ENCODE measurements at regions not wholly inside any gene's neighbourhood (a gene's known extent, or its start where the extent isn't known, plus 50 kb on each side); places are given as distances from the start of the nearest gene placed in this dataset.

- no CpG with 5 or more reads among the region's 3 CpGs for WGBS (ENCODE audit: insufficient coverage)
- H3K4me3 ChIP-seq (ENCODE audit: control insufficient read depth in 1 of 7, extremely low read depth in 1 of 7, insufficient read depth in 4 of 7, low read depth in 2 of 7, low read length in 6 of 7), result no peak overlapping the region
- CTCF ChIA-PET, result no interaction called here
- H3K4me1 ChIP-seq (ENCODE audit: control extremely low read depth in 1 of 4, control insufficient read depth in 4 of 4, insufficient read depth in 4 of 4, low read length in 3 of 4), result no peaks in the 10 kb centered on the region
- H3K27me3 ChIP-seq (replicated peaks in 2 of 5; ENCODE audit: control insufficient read depth in 4 of 5, insufficient read depth in 5 of 5, low read length in 4 of 5), result no peaks in the 10 kb centered on the region
- no peak for DNase-seq
- POLR2A ChIA-PET, result interaction anchor here (0.6 kb wide), 1 partner anchor 771 kb away, joined by 3 read pairs; no protein-coding TSS in a partner anchor
- H3K27ac ChIP-seq (ENCODE audit: insufficient read depth in 1 of 2, low read depth in 1 of 2, low read length in 2 of 2, poor library complexity in 1 of 2, severe bottlenecking in 2 of 2), result no peak overlapping the region
- no peaks in the 10 kb centered on the region for H3K9me3 ChIP-seq (ENCODE audit: control extremely low read depth in 1 of 5, control insufficient read depth in 4 of 5, insufficient read depth in 2 of 5, low read depth in 1 of 5, low read length in 4 of 5)
- no peaks in the 10 kb centered on the region for H3K36me3 ChIP-seq (ENCODE audit: control insufficient read depth in 4 of 4, insufficient read depth in 4 of 4, low read length in 3 of 4)
Measured at GRCh38 chr5:123751670-123752069, 239.7 kb downstream of the CSNK1G3 start.

DNA sequence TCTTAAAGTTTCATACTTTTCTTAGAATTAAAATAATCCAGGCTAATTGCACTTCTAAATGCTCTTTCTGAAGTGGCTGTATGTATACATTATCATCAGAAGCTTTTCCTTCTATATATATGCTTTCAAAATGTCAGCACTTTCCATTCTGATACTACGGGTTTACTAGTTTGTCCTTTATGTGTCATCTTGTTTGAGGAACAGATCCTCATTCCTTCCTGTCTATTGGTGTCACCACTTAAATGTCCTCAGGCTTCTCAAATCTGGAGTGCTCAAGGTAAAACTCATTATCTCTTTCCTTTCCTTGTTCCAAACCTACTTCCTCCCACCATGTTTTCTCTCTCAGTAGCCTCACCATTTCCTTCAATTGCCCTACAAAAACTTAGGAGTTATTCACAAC is 236.3 kb downstream of the CSNK1G3 start:
- H3K9me3 ChIP-seq (ENCODE audit: control extremely low read depth in 1 of 5, control insufficient read depth in 4 of 5, insufficient read depth in 2 of 5, low read depth in 1 of 5, low read length in 4 of 5), result no peaks in the 10 kb centered on the region
- POLR2A ChIA-PET, result no interaction called here
- CTCF ChIA-PET, result no interaction called here
- no peaks in the 10 kb centered on the region for H3K36me3 ChIP-seq (ENCODE audit: control insufficient read depth in 4 of 4, insufficient read depth in 4 of 4, low read length in 3 of 4)
- DNase-seq, result no peak
- no peak overlapping the region for H3K4me3 ChIP-seq (ENCODE audit: control insufficient read depth in 1 of 7, extremely low read depth in 1 of 7, insufficient read depth in 4 of 7, low read depth in 2 of 7, low read length in 6 of 7)
- 89% methylated on average over 1 of the region's 1 CpG for WGBS (ENCODE audit: insufficient coverage)
- no peak overlapping the region for H3K27ac ChIP-seq (ENCODE audit: insufficient read depth in 1 of 2, low read depth in 1 of 2, low read length in 2 of 2, poor library complexity in 1 of 2, severe bottlenecking in 2 of 2)
- no peaks in the 10 kb centered on the region for H3K27me3 ChIP-seq (replicated peaks in 2 of 5; ENCODE audit: control insufficient read depth in 4 of 5, insufficient read depth in 5 of 5, low read length in 4 of 5)
- no peaks in the 10 kb centered on the region for H3K4me1 ChIP-seq (ENCODE audit: control extremely low read depth in 1 of 4, control insufficient read depth in 4 of 4, insufficient read depth in 4 of 4, low read length in 3 of 4)

- ChIA-PET POLR2A (no interaction called here), CTCF (no interaction called here)
- Histone ChIP-seq H3K27me3 (replicated peaks in 2 of 5; ENCODE audit: control insufficient read depth in 4 of 5, insufficient read depth in 5 of 5, low read length in 4 of 5) (no peaks in the 10 kb centered on the region), H3K36me3 (ENCODE audit: control insufficient read depth in 4 of 4, insufficient read depth in 4 of 4, low read length in 3 of 4) (no peaks in the 10 kb centered on the region), H3K9me3 (ENCODE audit: control extremely low read depth in 1 of 5, control insufficient read depth in 4 of 5, insufficient read depth in 2 of 5, low read depth in 1 of 5, low read length in 4 of 5) (no peaks in the 10 kb centered on the region), H3K27ac (ENCODE audit: insufficient read depth in 1 of 2, low read depth in 1 of 2, low read length in 2 of 2, poor library complexity in 1 of 2, severe bottlenecking in 2 of 2) (no peak overlapping the region), H3K4me3 (ENCODE audit: control insufficient read depth in 1 of 7, extremely low read depth in 1 of 7, insufficient read depth in 4 of 7, low read depth in 2 of 7, low read length in 6 of 7) (no peak overlapping the region), H3K4me1 (ENCODE audit: control extremely low read depth in 1 of 4, control insufficient read depth in 4 of 4, insufficient read depth in 4 of 4, low read length in 3 of 4) (no peaks in the 10 kb centered on the region)
- DNase-seq, result no peak
- 85% methylated on average over 3 of the region's 3 CpGs for WGBS (ENCODE audit: insufficient coverage)
Measured at GRCh38 chr5:123746683-123747360, 234.8 kb downstream of the CSNK1G3 start.

DNA sequence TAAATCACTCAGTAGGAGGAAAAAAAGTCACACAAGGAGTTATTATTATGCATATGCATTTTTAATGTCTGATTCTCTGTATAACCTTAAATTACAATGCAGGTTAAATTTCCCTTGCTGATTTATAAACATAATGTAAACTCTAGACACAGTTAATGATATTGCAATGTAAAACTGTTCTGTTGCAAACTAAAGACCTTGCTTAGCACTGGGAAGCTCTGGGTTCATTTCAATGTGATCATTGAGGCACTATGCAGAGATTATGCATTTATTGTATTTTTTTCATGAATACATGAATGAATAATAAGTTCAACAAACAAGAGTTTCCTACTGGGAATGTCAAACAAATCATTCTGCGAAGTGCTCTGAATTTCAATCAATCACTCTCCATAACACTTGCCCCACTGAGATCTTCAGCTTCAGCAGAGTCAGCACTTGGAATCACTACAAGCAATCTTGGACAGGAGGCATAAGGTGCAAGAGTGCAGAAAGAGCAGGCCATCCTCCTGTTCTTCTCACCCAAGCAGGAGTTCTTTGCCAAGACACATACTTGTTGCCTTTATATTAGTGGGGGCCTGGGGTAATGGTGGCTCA is 232.1 kb downstream of the CSNK1G3 start:
- Histone ChIP-seq H3K27me3 (replicated peaks in 2 of 5; ENCODE audit: control insufficient read depth in 4 of 5, insufficient read depth in 5 of 5, low read length in 4 of 5) (no peaks in the 10 kb centered on the region), H3K4me3 (ENCODE audit: control insufficient read depth in 1 of 7, extremely low read depth in 1 of 7, insufficient read depth in 4 of 7, low read depth in 2 of 7, low read length in 6 of 7) (no peak overlapping the region), H3K36me3 (ENCODE audit: control insufficient read depth in 4 of 4, insufficient read depth in 4 of 4, low read length in 3 of 4) (no peaks in the 10 kb centered on the region), H3K9me3 (ENCODE audit: control extremely low read depth in 1 of 5, control insufficient read depth in 4 of 5, insufficient read depth in 2 of 5, low read depth in 1 of 5, low read length in 4 of 5) (no peaks in the 10 kb centered on the region), H3K27ac (ENCODE audit: insufficient read depth in 1 of 2, low read depth in 1 of 2, low read length in 2 of 2, poor library complexity in 1 of 2, severe bottlenecking in 2 of 2) (no peak overlapping the region), H3K4me1 (ENCODE audit: control extremely low read depth in 1 of 4, control insufficient read depth in 4 of 4, insufficient read depth in 4 of 4, low read length in 3 of 4) (no peaks in the 10 kb centered on the region)
- CTCF ChIA-PET, result no interaction called here
- no peak for DNase-seq
- WGBS (ENCODE audit: insufficient coverage), result no CpG with 5 or more reads among the region's 1 CpG
- POLR2A ChIA-PET, result no interaction called here

- no CpG with 5 or more reads among the region's 1 CpG for WGBS (ENCODE audit: insufficient coverage)
- DNase-seq, result no peak
- POLR2A ChIA-PET, result no interaction called here
Measured at GRCh38 chr5:123735384-123735783, 223.4 kb downstream of the CSNK1G3 start.

GRCh38 chr5:123732257-123732656 is 220.3 kb downstream of the CSNK1G3 start:
- Histone ChIP-seq H3K4me1 (ENCODE audit: control extremely low read depth in 1 of 4, control insufficient read depth in 4 of 4, insufficient read depth in 4 of 4, low read length in 3 of 4) (no peaks in the 10 kb centered on the region), H3K27ac (ENCODE audit: insufficient read depth in 1 of 2, low read depth in 1 of 2, low read length in 2 of 2, poor library complexity in 1 of 2, severe bottlenecking in 2 of 2) (no peak overlapping the region), H3K4me3 (ENCODE audit: control insufficient read depth in 1 of 7, extremely low read depth in 1 of 7, insufficient read depth in 4 of 7, low read depth in 2 of 7, low read length in 6 of 7) (no peak overlapping the region), H3K9me3 (ENCODE audit: control extremely low read depth in 1 of 5, control insufficient read depth in 4 of 5, insufficient read depth in 2 of 5, low read depth in 1 of 5, low read length in 4 of 5) (peaks cover 0 to 12% (median 6%) of the 10 kb centered on the region in 5 experiments), H3K27me3 (replicated peaks in 2 of 5; ENCODE audit: control insufficient read depth in 4 of 5, insufficient read depth in 5 of 5, low read length in 4 of 5) (no peaks in the 10 kb centered on the region), H3K36me3 (ENCODE audit: control insufficient read depth in 4 of 4, insufficient read depth in 4 of 4, low read length in 3 of 4) (no peaks in the 10 kb centered on the region)
- DNase-seq, result no peak
- WGBS (ENCODE audit: insufficient coverage), result 100% methylated on average over 1 of the region's 1 CpG
- POLR2A ChIA-PET, result no interaction called here
- CTCF ChIA-PET, result no interaction called here

More at GRCh38 chr5:123735384-123735783, 223.4 kb downstream of the CSNK1G3 start:
- CTCF ChIA-PET, result no interaction called here
- H3K9me3 ChIP-seq (ENCODE audit: control extremely low read depth in 1 of 5, control insufficient read depth in 4 of 5, insufficient read depth in 2 of 5, low read depth in 1 of 5, low read length in 4 of 5), result peaks cover 0 to 12% (median 6%) of the 10 kb centered on the region in 5 experiments
- H3K36me3 ChIP-seq (ENCODE audit: control insufficient read depth in 4 of 4, insufficient read depth in 4 of 4, low read length in 3 of 4), result no peaks in the 10 kb centered on the region
- H3K4me3 ChIP-seq (ENCODE audit: control insufficient read depth in 1 of 7, extremely low read depth in 1 of 7, insufficient read depth in 4 of 7, low read depth in 2 of 7, low read length in 6 of 7), result no peak overlapping the region
- no peaks in the 10 kb centered on the region for H3K4me1 ChIP-seq (ENCODE audit: control extremely low read depth in 1 of 4, control insufficient read depth in 4 of 4, insufficient read depth in 4 of 4, low read length in 3 of 4)
- H3K27ac ChIP-seq (ENCODE audit: insufficient read depth in 1 of 2, low read depth in 1 of 2, low read length in 2 of 2, poor library complexity in 1 of 2, severe bottlenecking in 2 of 2), result no peak overlapping the region
- H3K27me3 ChIP-seq (replicated peaks in 2 of 5; ENCODE audit: control insufficient read depth in 4 of 5, insufficient read depth in 5 of 5, low read length in 4 of 5), result no peaks in the 10 kb centered on the region

- CTCF ChIA-PET, result no interaction called here
- no peak overlapping the region for H3K4me3 ChIP-seq (ENCODE audit: control insufficient read depth in 1 of 7, extremely low read depth in 1 of 7, insufficient read depth in 4 of 7, low read depth in 2 of 7, low read length in 6 of 7)
- WGBS (ENCODE audit: insufficient coverage), result 100% methylated on average over 2 of the region's 3 CpGs
Measured at GRCh38 chr5:123722451-123722850, 210.5 kb downstream of the CSNK1G3 start.

More at GRCh38 chr5:123722451-123722850, 210.5 kb downstream of the CSNK1G3 start:
- POLR2A ChIA-PET, result interaction anchor here (0.6 kb wide), 1 partner anchor 1954 kb away, joined by 3 read pairs; no protein-coding TSS in a partner anchor
- DNase-seq, result no peak
- H3K27ac ChIP-seq (ENCODE audit: insufficient read depth in 1 of 2, low read depth in 1 of 2, low read length in 2 of 2, poor library complexity in 1 of 2, severe bottlenecking in 2 of 2), result no peak overlapping the region
- H3K36me3 ChIP-seq (ENCODE audit: control insufficient read depth in 4 of 4, insufficient read depth in 4 of 4, low read length in 3 of 4), result no peaks in the 10 kb centered on the region
- H3K27me3 ChIP-seq (replicated peaks in 2 of 5; ENCODE audit: control insufficient read depth in 4 of 5, insufficient read depth in 5 of 5, low read length in 4 of 5), result no peaks in the 10 kb centered on the region
- H3K9me3 ChIP-seq (ENCODE audit: control extremely low read depth in 1 of 5, control insufficient read depth in 4 of 5, insufficient read depth in 2 of 5, low read depth in 1 of 5, low read length in 4 of 5), result peaks cover 0 to 4% (median 0%) of the 10 kb centered on the region in 5 experiments
- H3K4me1 ChIP-seq (ENCODE audit: control extremely low read depth in 1 of 4, control insufficient read depth in 4 of 4, insufficient read depth in 4 of 4, low read length in 3 of 4), result peaks cover 0 to 5% (median 1%) of the 10 kb centered on the region in 4 experiments

Data from common myeloid progenitor, CD34-positive (primary cell).